SK-N-SH (cell line): ENCODE measurements at regions not wholly inside any gene's neighbourhood (a gene's known extent, or its start where the extent isn't known, plus 50 kb on each side); places are given as distances from the start of the nearest gene placed in this dataset.

ENCODE experiments used
- CTCF ChIA-PET: fragments of 300-600, 350-600 bp; formaldehyde crosslinking; extraction: SDS; loops from one replicate; lab custom pipeline; 2021; lab: Yijun Ruan, JAX
- POLR2A ChIA-PET: fragments of 350-600 bp; sonication (Branson Sonifier 250); formaldehyde crosslinking; extraction: SDS; loops from one replicate; lab custom pipeline; 2020; ENCODE audit warnings: antibody characterized with exemption, inconsistent platforms; lab: Yijun Ruan, JAX
- DNase-seq: peaks from one replicate; pipeline ENCODE4 v3.0.0; 2012
- H2AFZ ChIP-seq: fragments of 200-600 bp; sonication (generic); 2 replicates; pipeline ENCODE4 v1.8.1; 2016; ENCODE audit warnings: antibody characterized with exemption, mild to moderate bottlenecking, low read depth
- H3F3A ChIP-seq: fragments of 200-600 bp; sonication (generic); replicated peaks from 2 replicates; pipeline ENCODE3; 2016; ENCODE audit warnings: antibody characterized with exemption, mild to moderate bottlenecking; ENCODE audit not compliant: insufficient read depth
- H3K27ac ChIP-seq, 2 experiments: fragments of 200-500 bp in 1 of 2; fragments of 200-600 bp in 1 of 2; sonication (Bioruptor generic) in 1 of 2; sonication (generic), shearing (Covaris generic) in 1 of 2; 2 replicates each; pipeline versions ENCODE4 v1.5.1 to v1.6.1; 2014 to 2016; ENCODE audit warnings: low read depth in 2 of 2, inconsistent platforms in 1 of 2, low read length in 1 of 2, mild to moderate bottlenecking in 1 of 2, mixed read lengths in 1 of 2
- H3K27me3 ChIP-seq: fragments of 200-600 bp; sonication (generic), shearing (Covaris generic); 2 replicates; pipeline ENCODE4 v1.6.1; 2016; ENCODE audit warnings: mixed run types; ENCODE audit not compliant: insufficient read depth
- H3K36me3 ChIP-seq, 2 experiments: fragments of 200-500 bp in 1 of 2; fragments of 200-600 bp in 1 of 2; sonication (Bioruptor generic) in 1 of 2; sonication (generic) in 1 of 2; replicated peaks in 1 of 2; 2 replicates each; pipeline versions ENCODE3 to v1.5.1; 2014 to 2016; ENCODE audit warnings: low read length in 1 of 2, mild to moderate bottlenecking in 1 of 2; ENCODE audit not compliant: insufficient read depth in 2 of 2, control insufficient read depth in 1 of 2
- H3K4me1 ChIP-seq, 2 experiments: fragments of 200-500 bp in 1 of 2; fragments of 200-600 bp in 1 of 2; sonication (Bioruptor generic) in 1 of 2; sonication (generic), shearing (Covaris generic) in 1 of 2; 2 replicates each; pipeline versions ENCODE4 v1.5.1 to v1.6.1; 2014 to 2016; ENCODE audit warnings: low read depth in 1 of 2, low read length in 1 of 2, mixed run types in 1 of 2; ENCODE audit not compliant: insufficient read depth in 2 of 2, control insufficient read depth in 1 of 2
- H3K4me2 ChIP-seq: fragments of 200-600 bp; sonication (generic), shearing (Covaris generic); 2 replicates; pipeline ENCODE4 v1.6.1; 2017; ENCODE audit warnings: mixed run types
- H3K4me3 ChIP-seq, 2 experiments: fragments of 200-500 bp in 1 of 2; fragments of 200-600 bp in 1 of 2; sonication (Bioruptor generic) in 1 of 2; sonication (generic), shearing (Covaris generic) in 1 of 2; 2 replicates each; pipeline versions ENCODE4 v1.5.1 to v1.8.1; 2014 to 2016; ENCODE audit warnings: low read depth in 2 of 2, inconsistent platforms in 1 of 2, low read length in 1 of 2, mild to moderate bottlenecking in 1 of 2, mixed read lengths in 1 of 2, moderate library complexity in 1 of 2
- H3K79me2 ChIP-seq: fragments of 200-600 bp; sonication (generic); 2 replicates; pipeline ENCODE4 v1.8.1; 2017; ENCODE audit warnings: mild to moderate bottlenecking; ENCODE audit not compliant: insufficient read depth
- H3K9ac ChIP-seq: fragments of 200-600 bp; sonication (generic); 2 replicates; pipeline ENCODE4 v1.6.1; 2017; ENCODE audit warnings: mixed run types
- H3K9me2 ChIP-seq: fragments of 200-600 bp; sonication (generic); 2 replicates; pipeline ENCODE4 v1.6.1; 2017; ENCODE audit warnings: mixed run types
- H3K9me3 ChIP-seq: fragments of 200-600 bp; sonication (generic); 2 replicates; pipeline ENCODE4 v1.6.1; 2017; ENCODE audit warnings: mixed run types, mild to moderate bottlenecking, moderate library complexity
- H4K20me1 ChIP-seq: fragments of 200-600 bp; sonication (generic); 2 replicates; pipeline ENCODE4 v1.6.1; 2017; ENCODE audit warnings: mild to moderate bottlenecking, mixed run types; ENCODE audit not compliant: insufficient read depth
- CHD2 ChIP-seq: fragments of 150-350 bp; IDR thresholded peaks from 2 replicates; pipeline ENCODE4 v1.6.1; 2018; ENCODE audit warnings: low read length; ENCODE audit not compliant: partially characterized antibody
- CTCF ChIP-seq: fragments of 200-600 bp; sonication (generic); IDR thresholded peaks from 2 replicates; pipeline ENCODE4 v1.6.1; 2017; ENCODE audit warnings: antibody characterized with exemption, mild to moderate bottlenecking, moderate library complexity
- ELF1 ChIP-seq: IDR thresholded peaks from 2 replicates; pipeline ENCODE4 v1.4.0; 2012
- EP300 ChIP-seq, 2 experiments: IDR thresholded peaks; 2 replicates each; pipeline versions ENCODE4 v1.4.0 to v1.6.1; 2012; ENCODE audit warnings: borderline replicate concordance in 1 of 2, low read depth in 1 of 2, low read length in 1 of 2
- FOSL2 ChIP-seq: IDR thresholded peaks from 2 replicates; pipeline ENCODE4 v1.4.0; 2012; ENCODE audit warnings: low read depth, mild to moderate bottlenecking, moderate library complexity, borderline replicate concordance
- GATA2 ChIP-seq: sonication (generic); formaldehyde crosslinking; IDR thresholded peaks from 2 replicates; pipeline ENCODE4 v1.5.0; 2020; ENCODE audit warnings: mild to moderate bottlenecking, missing genetic modification reagents
- NFIC ChIP-seq: IDR thresholded peaks from 2 replicates; pipeline ENCODE4 v1.4.0; 2012; ENCODE audit warnings: borderline replicate concordance
- PBX3 ChIP-seq: IDR thresholded peaks from 2 replicates; pipeline ENCODE4; 2012
- RAD21 ChIP-seq: IDR thresholded peaks from 2 replicates; pipeline ENCODE4 v1.6.1; 2012; ENCODE audit warnings: mild to moderate bottlenecking, low read length
- REST ChIP-seq: IDR thresholded peaks from 2 replicates; pipeline ENCODE4 v1.6.1; 2012; ENCODE audit warnings: mild to moderate bottlenecking, low read depth, low read length, moderate library complexity
- RFX5 ChIP-seq: IDR thresholded peaks from 2 replicates; pipeline ENCODE4 v1.6.1; 2012; ENCODE audit warnings: mild to moderate bottlenecking, improper control_type of control experiment, low read length
- WGBS: methylation state at CpG from one replicate; pipeline ENCODE4 v1.1.6; 2017; ENCODE audit warnings: low lambda C conversion rate; 5-methylcytosine and 5-hydroxymethylcytosine counted together

- Histone ChIP-seq H3K4me2 (no peak overlapping the region), H2AFZ (no peak overlapping the region), H3K79me2 (no peaks in the 10 kb centered on the region), H3K4me1 (peaks cover 7 to 10% of the 10 kb centered on the region in 2 experiments; a peak in 3 of 4 replicates), H3K4me3 (no peak overlapping the region), H4K20me1 (no peaks in the 10 kb centered on the region), H3K9ac (no peak overlapping the region), H3F3A (no peaks in the 10 kb centered on the region), H3K27ac (no peak overlapping the region), H3K27me3 (no peaks in the 10 kb centered on the region), H3K36me3 (peaks cover 0 to 5% of the 10 kb centered on the region in 2 experiments), H3K9me2 (no peaks in the 10 kb centered on the region), H3K9me3 (no peaks in the 10 kb centered on the region)
- no peak for DNase-seq
- CTCF ChIA-PET = interaction anchor here (1.3 kb wide), 1 partner anchor 11 kb away, joined by 3 read pairs; no protein-coding TSS in a partner anchor
- POLR2A ChIA-PET = no interaction called here
- WGBS = 77% methylated on average over 3 of the region's 3 CpGs
- TF ChIP-seq RFX5 (no peak), RAD21 (no peak), REST (no peak), FOSL2 (no peak), GATA2 (no peak), PBX3 (no peak), CHD2 (no peak), EP300 (IDR thresholded peaks at IDR 0.05; ENCODE audit: borderline replicate concordance in 1 of 2, low read depth in 1 of 2, low read length in 1 of 2) (no peak), NFIC (no peak), CTCF (no peak), ELF1 (no peak)
Observed at GRCh38 chr5:142481410-142481809, 156.6 kb upstream of the SPRY4 start.
